Astrocyte (in vitro differentiated cells and primary cell): ENCODE measurements at regions not wholly inside any gene's neighbourhood (a gene's known extent, or its start where the extent isn't known, plus 50 kb on each side); places are given as distances from the start of the nearest gene placed in this dataset.

Experiments
- EZH2 ChIP-seq: IDR thresholded peaks from 2 replicates; pipeline ENCODE4 v1.6.1; 2012; ENCODE audit warnings: mild to moderate bottlenecking, low read length, inconsistent platforms; ENCODE audit not compliant: insufficient read depth
- TF ChIP-seq, protein P1 (sequence below): IDR thresholded peaks from 2 replicates; pipeline ENCODE4 v1.5.1; 2011; ENCODE audit warnings: low read depth, mild to moderate bottlenecking, inconsistent platforms, low read length, moderate library complexity; ENCODE audit not compliant: insufficient read depth

DNA sequence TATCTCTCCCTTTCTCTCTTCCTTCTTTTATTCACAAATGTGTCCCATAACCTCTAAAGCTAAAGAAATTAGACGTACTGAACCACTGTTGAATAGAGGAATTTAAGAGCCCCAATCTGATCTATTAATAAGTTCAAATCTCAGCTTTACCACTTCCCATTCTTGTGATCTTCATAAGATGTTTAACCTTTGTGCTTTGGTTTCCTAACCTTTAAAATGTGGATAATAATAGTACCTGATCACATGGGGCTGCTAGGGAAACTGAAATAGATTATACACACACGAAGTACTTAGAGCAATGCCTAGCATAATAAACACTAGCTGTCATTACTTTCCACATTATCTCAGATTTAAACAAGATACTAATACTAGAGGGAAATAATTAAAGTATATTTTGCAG is 324.3 kb upstream of the SEMA6A start:
- TF ChIP-seq, protein P1, sequence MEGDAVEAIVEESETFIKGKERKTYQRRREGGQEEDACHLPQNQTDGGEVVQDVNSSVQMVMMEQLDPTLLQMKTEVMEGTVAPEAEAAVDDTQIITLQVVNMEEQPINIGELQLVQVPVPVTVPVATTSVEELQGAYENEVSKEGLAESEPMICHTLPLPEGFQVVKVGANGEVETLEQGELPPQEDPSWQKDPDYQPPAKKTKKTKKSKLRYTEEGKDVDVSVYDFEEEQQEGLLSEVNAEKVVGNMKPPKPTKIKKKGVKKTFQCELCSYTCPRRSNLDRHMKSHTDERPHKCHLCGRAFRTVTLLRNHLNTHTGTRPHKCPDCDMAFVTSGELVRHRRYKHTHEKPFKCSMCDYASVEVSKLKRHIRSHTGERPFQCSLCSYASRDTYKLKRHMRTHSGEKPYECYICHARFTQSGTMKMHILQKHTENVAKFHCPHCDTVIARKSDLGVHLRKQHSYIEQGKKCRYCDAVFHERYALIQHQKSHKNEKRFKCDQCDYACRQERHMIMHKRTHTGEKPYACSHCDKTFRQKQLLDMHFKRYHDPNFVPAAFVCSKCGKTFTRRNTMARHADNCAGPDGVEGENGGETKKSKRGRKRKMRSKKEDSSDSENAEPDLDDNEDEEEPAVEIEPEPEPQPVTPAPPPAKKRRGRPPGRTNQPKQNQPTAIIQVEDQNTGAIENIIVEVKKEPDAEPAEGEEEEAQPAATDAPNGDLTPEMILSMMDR: no peak
- no peak for TF ChIP-seq EZH2
